IMR-90 (cell line): ENCODE measurements at regions not wholly inside any gene's neighbourhood (a gene's known extent, or its start where the extent isn't known, plus 50 kb on each side); places are given as distances from the start of the nearest gene placed in this dataset.

ENCODE experiments used
- ATAC-seq: fragments of 200-7000 bp; cut with Tn5 transposase; 2 replicates; pipeline ENCODE4 v1.9.1; 2020; ENCODE audit warnings: low read depth, mild to moderate bottlenecking, moderate library complexity
- BruUV-seq: library from RNA; stranded (reverse); fragments of 400-500 nt; replicated peaks from 2 replicates; lab custom pipeline; 2021; lab: Mats Ljungman, UMichigan
- CTCF ChIA-PET: fragments of 300-600 bp; formaldehyde crosslinking; extraction: SDS; loops from one replicate; lab custom pipeline; 2021; ENCODE audit warnings: antibody characterized with exemption; lab: Yijun Ruan, JAX
- POLR2A ChIA-PET: fragments of 300-600 bp; sonication (Branson Sonifier 250); formaldehyde crosslinking; loops from one replicate; lab custom pipeline; 2022; ENCODE audit warnings: antibody characterized with exemption; ENCODE audit not compliant: unreplicated experiment; lab: Charles Lee
- DNase-seq: peaks from one replicate; pipeline ENCODE4 v3.0.0; 2013
- H2AFZ ChIP-seq: replicated peaks from 2 replicates; pipeline ENCODE3; 2013; ENCODE audit warnings: low read length, mild to moderate bottlenecking; ENCODE audit not compliant: poor library complexity
- H2AK5ac ChIP-seq: 2 replicates; pipeline ENCODE4 v1.6.1; 2013; ENCODE audit warnings: low read depth, low read length, inconsistent platforms
- H2AK9ac ChIP-seq: replicated peaks from 2 replicates; pipeline ENCODE3; 2013; ENCODE audit warnings: mild to moderate bottlenecking, low read depth, low read length, moderate library complexity; ENCODE audit not compliant: poor library complexity
- H2BK120ac ChIP-seq: 2 replicates; pipeline ENCODE4 v1.6.1; 2013; ENCODE audit warnings: low read depth, low read length, inconsistent platforms
- H2BK15ac ChIP-seq: 3 replicates; pipeline ENCODE4 v1.6.1; 2013; ENCODE audit warnings: low read depth, low read length, inconsistent platforms
- H2BK20ac ChIP-seq: 2 replicates; pipeline ENCODE4 v1.6.1; 2013; ENCODE audit warnings: low read depth, mild to moderate bottlenecking, inconsistent platforms, low read length, moderate library complexity
- H2BK5ac ChIP-seq: 2 replicates; pipeline ENCODE4 v1.6.1; 2013; ENCODE audit warnings: mild to moderate bottlenecking, low read depth, low read length, inconsistent platforms; ENCODE audit not compliant: poor library complexity, severe bottlenecking
- H3K14ac ChIP-seq: replicated peaks from 2 replicates; pipeline ENCODE4 v1.6.1; 2013; ENCODE audit warnings: low read depth, low read length, inconsistent platforms
- H3K18ac ChIP-seq: 2 replicates; pipeline ENCODE4 v1.6.1; 2013; ENCODE audit warnings: low read depth, low read length, control low read depth
- H3K23ac ChIP-seq: 2 replicates; pipeline ENCODE4 v1.6.1; 2013; ENCODE audit warnings: low read depth, low read length, inconsistent platforms
- H3K27ac ChIP-seq: 2 replicates; pipeline ENCODE4 v1.5.1; 2013; ENCODE audit warnings: mild to moderate bottlenecking, control low read depth, low read length; ENCODE audit not compliant: insufficient read depth
- H3K27me3 ChIP-seq: 2 replicates; pipeline ENCODE4 v1.6.1; 2013; ENCODE audit warnings: low read length; ENCODE audit not compliant: control insufficient read depth, insufficient read depth
- H3K36me3 ChIP-seq: 2 replicates; pipeline ENCODE4 v1.6.1; 2013; ENCODE audit warnings: low read length, mixed read lengths; ENCODE audit not compliant: control insufficient read depth, insufficient read depth
- H3K4ac ChIP-seq: 2 replicates; pipeline ENCODE4 v1.6.1; 2013; ENCODE audit warnings: low read depth, low read length, inconsistent platforms
- H3K4me1 ChIP-seq: 2 replicates; pipeline ENCODE4 v1.6.1; 2013; ENCODE audit warnings: low read length, mixed read lengths; ENCODE audit not compliant: control insufficient read depth, insufficient read depth
- H3K4me2 ChIP-seq: 2 replicates; pipeline ENCODE4 v1.6.1; 2013; ENCODE audit warnings: low read depth, mild to moderate bottlenecking, control low read depth, low read length, moderate library complexity
- H3K4me3 ChIP-seq: 2 replicates; pipeline ENCODE4 v1.5.1; 2013; ENCODE audit warnings: low read depth, mild to moderate bottlenecking, control low read depth, low read length, moderate library complexity; ENCODE audit not compliant: insufficient read depth
- H3K56ac ChIP-seq: 2 replicates; pipeline ENCODE4 v1.6.1; 2013; ENCODE audit warnings: low read length, inconsistent platforms; ENCODE audit not compliant: insufficient read depth; ENCODE audit errors: extremely low read depth
- H3K79me1 ChIP-seq, 2 experiments: 2 replicates each; pipeline ENCODE4 v1.6.1; 2013; ENCODE audit warnings: low read length in 2 of 2, inconsistent platforms in 1 of 2, low read depth in 1 of 2
- H3K9ac ChIP-seq: 2 replicates; pipeline ENCODE4 v1.6.1; 2013; ENCODE audit warnings: low read depth, low read length, control low read depth
- H3K9me1 ChIP-seq: 2 replicates; pipeline ENCODE4 v1.6.1; 2013; ENCODE audit warnings: low read length, inconsistent platforms; ENCODE audit not compliant: insufficient read depth
- H3K9me3 ChIP-seq: 2 replicates; pipeline ENCODE4 v1.6.1; 2013; ENCODE audit warnings: low read length; ENCODE audit not compliant: control insufficient read depth, insufficient read depth
- H4K20me1 ChIP-seq: 2 replicates; pipeline ENCODE4 v1.6.1; 2013; ENCODE audit warnings: low read length, inconsistent platforms; ENCODE audit not compliant: insufficient read depth
- H4K5ac ChIP-seq: 2 replicates; pipeline ENCODE4 v1.6.1; 2013; ENCODE audit warnings: mild to moderate bottlenecking, low read depth, low read length, control low read depth
- H4K8ac ChIP-seq, 2 experiments: 2 replicates each; pipeline ENCODE4 v1.6.1; 2013; ENCODE audit warnings: low read depth in 2 of 2, low read length in 2 of 2, control low read depth in 1 of 2, inconsistent platforms in 1 of 2
- H4K91ac ChIP-seq: 2 replicates; pipeline ENCODE4 v1.6.1; 2013; ENCODE audit warnings: low read depth, low read length, inconsistent platforms; ENCODE audit not compliant: insufficient read depth
- BHLHE40 ChIP-seq: fragments of 150-350 bp; IDR thresholded peaks from 2 replicates; pipeline ENCODE4 v1.6.1; 2016; ENCODE audit warnings: mild to moderate bottlenecking, low read depth, low read length
- CEBPB ChIP-seq: IDR thresholded peaks from 2 replicates; pipeline ENCODE4 v1.6.1; 2012; ENCODE audit warnings: low read depth, low read length, improper control_type of control experiment
- CHD1 ChIP-seq: IDR thresholded peaks from 2 replicates; pipeline ENCODE4 v1.6.1; 2012; ENCODE audit warnings: low read depth, low read length, improper control_type of control experiment
- FOS ChIP-seq: fragments of 150-350 bp; IDR thresholded peaks from 2 replicates; pipeline ENCODE4 v1.6.1; 2016; ENCODE audit warnings: low read depth, low read length
- MAFK ChIP-seq: IDR thresholded peaks from 2 replicates; pipeline ENCODE4 v1.6.1; 2012; ENCODE audit warnings: low read depth, low read length, improper control_type of control experiment
- MAZ ChIP-seq: IDR thresholded peaks from 2 replicates; pipeline ENCODE4 v1.6.1; 2012; ENCODE audit warnings: low read depth, mild to moderate bottlenecking, low read length, improper control_type of control experiment, moderate library complexity, borderline replicate concordance
- MXI1 ChIP-seq: IDR thresholded peaks from 2 replicates; pipeline ENCODE4 v1.6.1; 2012; ENCODE audit warnings: low read depth, mild to moderate bottlenecking, low read length, moderate library complexity, borderline replicate concordance
- NFE2L2 ChIP-seq: fragments of 150-350 bp; IDR thresholded peaks from 2 replicates; pipeline ENCODE4 v1.6.1; 2016; ENCODE audit warnings: low read depth, mild to moderate bottlenecking, low read length
- POLR2A ChIP-seq: IDR thresholded peaks from 2 replicates; pipeline ENCODE4 v1.6.1; 2012; ENCODE audit warnings: mild to moderate bottlenecking, low read depth, low read length
- RAD21 ChIP-seq: IDR thresholded peaks from 2 replicates; pipeline ENCODE4 v1.6.1; 2012; ENCODE audit warnings: low read length, improper control_type of control experiment
- RCOR1 ChIP-seq: IDR thresholded peaks from 2 replicates; pipeline ENCODE4 v1.6.1; 2012; ENCODE audit warnings: mild to moderate bottlenecking, low read length, improper control_type of control experiment; ENCODE audit not compliant: insufficient replicate concordance
- RFX5 ChIP-seq: IDR thresholded peaks from 2 replicates; pipeline ENCODE4 v1.8.0; 2012; ENCODE audit warnings: low read depth, mild to moderate bottlenecking, low read length, moderate library complexity
- SMC3 ChIP-seq: fragments of 150-350 bp; IDR thresholded peaks from 2 replicates; pipeline ENCODE4 v1.6.1; 2016; ENCODE audit warnings: low read depth, mild to moderate bottlenecking, antibody characterized with exemption, low read length, moderate library complexity
- WGBS, 2 experiments: methylation state at CpG; one replicate each; pipeline versions ENCODE4 v1.1.5 to v1.1.7; 2013; ENCODE audit warnings: missing lambda C conversion rate in 2 of 2; ENCODE audit not compliant: insufficient read length in 1 of 2; ENCODE audit errors: extremely low coverage in 2 of 2; 5-methylcytosine and 5-hydroxymethylcytosine counted together
- dilution Hi-C: fragments of 300-500 bp; cut with HindIII; formaldehyde crosslinking; loops from one replicate; pipeline ENCODE4 v1.14.3; 2018; ENCODE audit warnings: low sequenced_read_pairs; ENCODE audit not compliant: unreplicated experiment
- in situ Hi-C: fragments of 300-500 bp; cut with MboI; formaldehyde crosslinking; loops from 3 replicates; pipeline ENCODE4 v1.14.3; 2019; ENCODE audit warnings: low sequenced_read_pairs, inconsistent platforms, mixed read lengths
- intact Hi-C: fragments of 100-400 bp; cut with micrococcal nuclease; formaldehyde crosslinking; loops from 2 replicates; pipeline ENCODE4 v1.10.0; 2022
- TF ChIP-seq, protein P1 (sequence below): conservative IDR thresholded peaks from 2 replicates; pipeline ENCODE4 v1.5.1; 2012; ENCODE audit warnings: mild to moderate bottlenecking, low read depth, low read length, improper control_type of control experiment
- TF ChIP-seq, protein P2 (sequence below): fragments of 150-350 bp; IDR thresholded peaks from 2 replicates; pipeline ENCODE4 v1.6.1; 2017; ENCODE audit warnings: mild to moderate bottlenecking, antibody characterized with exemption, low read length, low read depth

DNA sequence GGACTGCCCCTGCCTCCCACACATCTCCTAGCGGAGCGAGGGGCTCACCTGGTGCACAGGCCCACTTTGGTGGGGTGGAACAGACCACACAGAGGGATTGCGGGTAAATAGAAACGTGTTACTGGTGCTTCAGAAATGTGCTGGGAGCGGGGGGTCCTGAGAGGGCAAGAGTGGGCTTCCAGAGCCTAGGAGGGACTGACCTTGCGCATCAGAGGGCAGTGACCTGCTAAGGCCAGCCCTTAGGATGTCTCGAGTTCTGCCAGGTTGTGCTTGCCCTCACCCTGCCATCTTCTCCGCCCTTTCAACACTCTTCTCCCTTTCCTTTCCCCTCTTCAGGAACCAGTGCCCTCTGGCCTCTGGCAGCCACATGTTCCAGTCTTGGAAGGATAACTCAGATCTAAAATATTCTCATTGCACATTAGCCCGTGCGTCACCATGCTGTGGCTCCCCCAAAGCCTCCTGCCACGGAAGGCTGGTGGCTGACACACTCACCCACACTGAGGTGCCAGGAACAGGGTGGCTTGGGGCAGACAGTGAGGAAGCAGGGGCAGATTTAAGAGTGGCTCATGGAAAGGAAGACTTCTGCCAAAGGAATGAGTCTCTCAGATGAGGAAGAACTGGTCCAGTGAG, 89.6 kb downstream of the MCFD2 start:
- H2BK120ac ChIP-seq = peak overlapping the region; percentile 89
- peak overlapping the region; percentile 71 for H2BK5ac ChIP-seq
- H3K14ac ChIP-seq = peak overlapping the region; percentile 95
- in situ Hi-C loops (no loop called here), dilution Hi-C loops (no loop called here), intact Hi-C loops (loop anchor here (2.0 kb wide), 1 partner anchor 49 kb away; no protein-coding TSS in a partner anchor)
- no TSS peak for BruUV-seq
- H3K36me3 ChIP-seq = no peaks in the 10 kb centered on the region
- peak overlapping the region; percentile 65 to 88; a peak in 3 of 4 replicates for H4K8ac ChIP-seq
- peak overlapping the region; percentile 95 for H4K91ac ChIP-seq
- no peak overlapping the region for H3K9ac ChIP-seq
- H2BK15ac ChIP-seq = peak overlapping the region; percentile 98; the same call in 2 of the 3 replicates
- peak overlapping the region; percentile 99 for H2AK5ac ChIP-seq
- peak overlapping the region; percentile 79 for H3K18ac ChIP-seq
- DNase-seq (peak; percentile 85), ATAC-seq (peak; percentile 47)
- H3K4me3 ChIP-seq = no peak overlapping the region
- peaks cover 7% of the 10 kb centered on the region for H3K9me3 ChIP-seq
- peaks cover 34% of the 10 kb centered on the region for H3K9me1 ChIP-seq
- 100% methylated on average over 4 of the region's 11 CpGs; no CpG with 5 or more reads in 1 of the 2 experiments for WGBS, 2 experiments
- H2BK20ac ChIP-seq = peak overlapping the region; percentile 93
- H3K4ac ChIP-seq = peak overlapping the region; percentile 95
- no peaks in the 10 kb centered on the region for H3K27me3 ChIP-seq
- no peak overlapping the region for H3K4me2 ChIP-seq
- no peaks in the 10 kb centered on the region for H4K20me1 ChIP-seq
- H4K5ac ChIP-seq = peak overlapping the region; percentile 99
- H3K79me1 ChIP-seq = peaks cover 0 to 41% of the 10 kb centered on the region in 2 experiments; a peak in 2 of 4 replicates
- peak overlapping the region; percentile 81 for H2AFZ ChIP-seq
- ChIA-PET POLR2A (no interaction called here), CTCF (no interaction called here)
- peak overlapping the region; percentile 76 for H2AK9ac ChIP-seq
- peaks cover 39% of the 10 kb centered on the region for H3K4me1 ChIP-seq
- peak overlapping the region; percentile 57 for H3K27ac ChIP-seq
- H3K56ac ChIP-seq = no peak overlapping the region
- peak overlapping the region; percentile 70; the same call in 1 of the 2 replicates for H3K23ac ChIP-seq
- TF ChIP-seq SMC3 (no peak; the same call in 1 of the 2 replicates), CEBPB (peak; percentile 85), MXI1 (no peak), FOS (peak; percentile 53), POLR2A (0 out of 2 replicates have a peak, but pooled peaks have one; percentile 25), RCOR1 (peak; percentile 22), RFX5 (no peak), NFE2L2 (no peak), MAFK (no peak), CHD1 (no peak), BHLHE40 (peak; percentile 40), RAD21 (no peak; the same call in 1 of the 2 replicates), MAZ (peak; percentile 39; the same call in 1 of the 2 replicates)
- TF ChIP-seq, protein P1, sequence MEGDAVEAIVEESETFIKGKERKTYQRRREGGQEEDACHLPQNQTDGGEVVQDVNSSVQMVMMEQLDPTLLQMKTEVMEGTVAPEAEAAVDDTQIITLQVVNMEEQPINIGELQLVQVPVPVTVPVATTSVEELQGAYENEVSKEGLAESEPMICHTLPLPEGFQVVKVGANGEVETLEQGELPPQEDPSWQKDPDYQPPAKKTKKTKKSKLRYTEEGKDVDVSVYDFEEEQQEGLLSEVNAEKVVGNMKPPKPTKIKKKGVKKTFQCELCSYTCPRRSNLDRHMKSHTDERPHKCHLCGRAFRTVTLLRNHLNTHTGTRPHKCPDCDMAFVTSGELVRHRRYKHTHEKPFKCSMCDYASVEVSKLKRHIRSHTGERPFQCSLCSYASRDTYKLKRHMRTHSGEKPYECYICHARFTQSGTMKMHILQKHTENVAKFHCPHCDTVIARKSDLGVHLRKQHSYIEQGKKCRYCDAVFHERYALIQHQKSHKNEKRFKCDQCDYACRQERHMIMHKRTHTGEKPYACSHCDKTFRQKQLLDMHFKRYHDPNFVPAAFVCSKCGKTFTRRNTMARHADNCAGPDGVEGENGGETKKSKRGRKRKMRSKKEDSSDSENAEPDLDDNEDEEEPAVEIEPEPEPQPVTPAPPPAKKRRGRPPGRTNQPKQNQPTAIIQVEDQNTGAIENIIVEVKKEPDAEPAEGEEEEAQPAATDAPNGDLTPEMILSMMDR = no peak
- TF ChIP-seq, protein P2, sequence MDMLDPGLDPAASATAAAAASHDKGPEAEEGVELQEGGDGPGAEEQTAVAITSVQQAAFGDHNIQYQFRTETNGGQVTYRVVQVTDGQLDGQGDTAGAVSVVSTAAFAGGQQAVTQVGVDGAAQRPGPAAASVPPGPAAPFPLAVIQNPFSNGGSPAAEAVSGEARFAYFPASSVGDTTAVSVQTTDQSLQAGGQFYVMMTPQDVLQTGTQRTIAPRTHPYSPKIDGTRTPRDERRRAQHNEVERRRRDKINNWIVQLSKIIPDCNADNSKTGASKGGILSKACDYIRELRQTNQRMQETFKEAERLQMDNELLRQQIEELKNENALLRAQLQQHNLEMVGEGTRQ = no peak
